HepG2 (cell line): ENCODE measurements at regions not wholly inside any gene's neighbourhood (a gene's known extent, or its start where the extent isn't known, plus 50 kb on each side); places are given as distances from the start of the nearest gene placed in this dataset.

Source experiments
- ATAC-seq: fragments of 200-7000 bp; cut with Tn5 transposase; 3 replicates; pipeline ENCODE4 v1.9.1; 2020; ENCODE audit warnings: mild to moderate bottlenecking, moderate library complexity
- BruUV-seq: library from RNA; stranded (reverse); fragments of 400-500 nt; replicated peaks from 2 replicates; lab custom pipeline; 2021; lab: Mats Ljungman, UMichigan
- CTCF ChIA-PET: fragments of 300-600 bp; formaldehyde crosslinking; extraction: SDS; loops from one replicate; lab custom pipeline; 2021; ENCODE audit warnings: low total read pairs, inconsistent platforms, low intra/inter-chr PET ratio; lab: Yijun Ruan, JAX
- POLR2A ChIA-PET: fragments of 350-600 bp; sonication (Branson Sonifier 250); formaldehyde crosslinking; loops from one replicate; lab custom pipeline; 2020; ENCODE audit warnings: antibody characterized with exemption, inconsistent platforms; lab: Yijun Ruan, JAX
- DNase-seq: peaks from one replicate; pipeline ENCODE4 v3.0.0-alpha.2; 2015; ENCODE audit warnings: low spot score
- FAIRE-seq: peaks from 3 replicates; lab custom pipeline; 2011; peaks lifted over from hg19 to GRCh38; lab: Jason Lieb, UNC
- H2AFZ ChIP-seq: one replicate; pipeline ENCODE4 v1.6.1; 2011; ENCODE audit warnings: low read length, inconsistent platforms
- H3K27ac ChIP-seq: fragments of 300-600 bp; 3 replicates; pipeline ENCODE4 v1.8.0; 2011; ENCODE audit warnings: mixed run types, mild to moderate bottlenecking, mixed read lengths, low read length, inconsistent platforms; ENCODE audit not compliant: insufficient read depth; ENCODE audit errors: extremely low read length
- H3K27me3 ChIP-seq, 2 experiments: fragments of 200-600 bp in 1 of 2; 2 replicates in 1 of 2; 3 replicates in 1 of 2; pipeline versions ENCODE4 v1.6.0 to v1.8.0; 2011; ENCODE audit warnings: low read length in 2 of 2, mild to moderate bottlenecking in 2 of 2, moderate library complexity in 2 of 2, inconsistent platforms in 1 of 2; ENCODE audit not compliant: insufficient read depth in 2 of 2, control insufficient read depth in 1 of 2
- H3K36me3 ChIP-seq, 2 experiments: fragments of 200-600 bp in 1 of 2; replicated peaks in 1 of 2; 2 replicates in 1 of 2; 3 replicates in 1 of 2; pipeline versions ENCODE4 v1.5.1 to v1.8.0; 2011; ENCODE audit warnings: low read length in 2 of 2, inconsistent platforms in 1 of 2; ENCODE audit not compliant: insufficient read depth in 2 of 2, control insufficient read depth in 1 of 2
- H3K4me1 ChIP-seq: 2 replicates; pipeline ENCODE4 v1.5.1; 2012; ENCODE audit warnings: low read length, inconsistent platforms; ENCODE audit not compliant: insufficient read depth
- H3K4me2 ChIP-seq: 2 replicates; pipeline ENCODE4 v1.6.0; 2011; ENCODE audit warnings: low read depth, low read length, inconsistent platforms
- H3K4me3 ChIP-seq, 3 experiments: fragments of 200-600 bp in 1 of 3; sonication (generic), shearing (Covaris generic) in 1 of 3; replicated peaks in 1 of 3; 2 replicates each; pipeline ENCODE4 v1.5.1; 2011 to 2016; ENCODE audit warnings: low read length in 3 of 3, inconsistent platforms in 2 of 3, low read depth in 2 of 3, mild to moderate bottlenecking in 2 of 3, control low read depth in 1 of 3, mixed read lengths in 1 of 3; ENCODE audit not compliant: insufficient read depth in 1 of 3
- H3K79me2 ChIP-seq: one replicate; pipeline ENCODE4 v1.6.1; 2011; ENCODE audit warnings: low read length, inconsistent platforms; ENCODE audit not compliant: insufficient read depth
- H3K9ac ChIP-seq: 2 replicates; pipeline ENCODE4 v1.6.0; 2011; ENCODE audit warnings: mild to moderate bottlenecking, low read depth, low read length, inconsistent platforms; ENCODE audit not compliant: insufficient read depth
- H3K9me3 ChIP-seq: 2 replicates; pipeline ENCODE4 v1.5.1; 2012; ENCODE audit warnings: mild to moderate bottlenecking, low read length
- H4K20me1 ChIP-seq: 2 replicates; pipeline ENCODE4 v1.6.0; 2011; ENCODE audit warnings: inconsistent platforms, mild to moderate bottlenecking, low read length, moderate library complexity; ENCODE audit not compliant: insufficient read depth
- EZH2 ChIP-seq: conservative IDR thresholded peaks from 2 replicates; pipeline ENCODE4 v1.6.1; 2012; ENCODE audit warnings: mild to moderate bottlenecking, low read depth, low read length, moderate library complexity
- MAF1 ChIP-seq: sonication (generic); formaldehyde crosslinking; IDR thresholded peaks from 2 replicates; pipeline ENCODE4 v1.5.0; 2020; ENCODE audit warnings: missing genetic modification reagents, borderline replicate concordance
- SIX1 ChIP-seq: sonication (generic); formaldehyde crosslinking; IDR thresholded peaks from 2 replicates; pipeline ENCODE4 v1.4.0; 2020; ENCODE audit warnings: missing genetic modification reagents, borderline replicate concordance
- SOX6 ChIP-seq, 2 experiments: fragments of 450-650 bp in 1 of 2; sonication (generic) in 1 of 2; formaldehyde crosslinking in 1 of 2; IDR thresholded peaks; 2 replicates each; pipeline versions ENCODE4 v1.4.0 to v1.6.1; 2017 to 2020; ENCODE audit warnings: antibody characterized with exemption in 1 of 2, mild to moderate bottlenecking in 1 of 2, missing genetic modification reagents in 1 of 2
- ZMYM3 ChIP-seq: sonication (generic); formaldehyde crosslinking; IDR thresholded peaks from 2 replicates; pipeline ENCODE4 v1.5.1; 2020; ENCODE audit warnings: mild to moderate bottlenecking, missing genetic modification reagents
- ZNF83 ChIP-seq: sonication (generic); formaldehyde crosslinking; IDR thresholded peaks from 2 replicates; pipeline ENCODE4 v1.4.0; 2020; ENCODE audit warnings: missing genetic modification reagents, mild to moderate bottlenecking, borderline replicate concordance
- WGBS: methylation state at CpG from one replicate; pipeline ENCODE4 v1.1.6; 2017; ENCODE audit warnings: low lambda C conversion rate; 5-methylcytosine and 5-hydroxymethylcytosine counted together
- in situ Hi-C: cut with HindIII; loops from 2 replicates; pipeline ENCODE4 v1.10.0; 2017; ENCODE audit warnings: low pct_unique_long_range_greater_than_20kb; ENCODE audit not compliant: extremely low pct_ligation_motif_present
- intact Hi-C: fragments of 100-400 bp; cut with micrococcal nuclease; formaldehyde crosslinking; loops from one replicate; pipeline ENCODE4 v1.10.0; 2022; ENCODE audit not compliant: unreplicated experiment

- TF ChIP-seq MAF1 (no peak), ZNF83 (CRISPR knock-in tag) (no peak), EZH2 (no peak), SOX6 (IDR thresholded peaks at IDR 0.05) (no peak), SOX6 (CRISPR knock-in tag; IDR thresholded peaks at IDR 0.05) (no peak), ZMYM3 (CRISPR knock-in tag) (no peak)
Measured at GRCh38 chr17:6215071-6216035, 145.2 kb downstream of the WSCD1 start (continued).

GRCh38 chr17:6213859-6214258, 143.7 kb downstream of the WSCD1 start:
- DNase-seq (no peak), ATAC-seq (no peak), FAIRE-seq (no peak)
- 55% methylated on average over 2 of the region's 4 CpGs for WGBS
- Histone ChIP-seq H3K4me2 (no peak overlapping the region), H4K20me1 (no peaks in the 10 kb centered on the region), H3K4me1 (no peaks in the 10 kb centered on the region), H3K27ac (no peak overlapping the region), H3K4me3 (no peak overlapping the region), H2AFZ (no peak overlapping the region), H3K79me2 (no peaks in the 10 kb centered on the region), H3K27me3 (peaks cover 0 to 16% of the 10 kb centered on the region in 2 experiments; a peak in 1 of 5 replicates), H3K9ac (no peak overlapping the region), H3K9me3 (no peaks in the 10 kb centered on the region), H3K36me3 (no peaks in the 10 kb centered on the region)
- ChIA-PET POLR2A (no interaction called here), CTCF (no interaction called here)
- intact Hi-C loops, result no loop called here
- TF ChIP-seq SIX1 (CRISPR knock-in tag), result no peak
- in situ Hi-C loops, result no loop called here
- BruUV-seq, result no TSS peak
